Mesothelial cell of epicardium (in vitro differentiated cells): ENCODE measurements at regions not wholly inside any gene's neighbourhood (a gene's known extent, or its start where the extent isn't known, plus 50 kb on each side); places are given as distances from the start of the nearest gene placed in this dataset.

ENCODE experiments used
- DNase-seq, 2 experiments: peaks; one replicate each; pipeline ENCODE4 v3.0.0; 2021; ENCODE audit warnings: low spot score in 2 of 2; ENCODE audit not compliant: unreplicated experiment in 2 of 2
- H3K27ac Mint-ChIP-seq: 2 replicates; pipeline ENCODE4 v1.8.0; 2021; ENCODE audit warnings: mixed read lengths
- H3K27me3 Mint-ChIP-seq: 2 replicates; pipeline ENCODE4 v1.8.0; 2021; ENCODE audit warnings: low read depth, mixed read lengths
- H3K36me3 Mint-ChIP-seq: 2 replicates; pipeline ENCODE4 v1.8.0; 2021; ENCODE audit warnings: mixed read lengths
- H3K4me1 Mint-ChIP-seq: 2 replicates; pipeline ENCODE4 v1.8.0; 2021; ENCODE audit warnings: mixed read lengths
- H3K4me3 Mint-ChIP-seq: 2 replicates; pipeline ENCODE4 v1.8.0; 2021; ENCODE audit warnings: mild to moderate bottlenecking, moderate library complexity, mixed read lengths
- H3K9me3 Mint-ChIP-seq: 2 replicates; pipeline ENCODE4 v1.8.0; 2021; ENCODE audit warnings: mixed read lengths
- TF ChIP-seq, protein P1 (sequence below): fragments of 200-600 bp; sonication (generic); IDR thresholded peaks from one replicate; pipeline ENCODE4 v1.5.0; 2021; ENCODE audit warnings: antibody characterized with exemption; ENCODE audit not compliant: unreplicated experiment

- Mint-ChIP-seq H3K4me3 (no peak overlapping the region), H3K36me3 (peaks cover 13% of the 10 kb centered on the region), H3K27ac (no peak overlapping the region), H3K27me3 (no peaks in the 10 kb centered on the region), H3K4me1 (peaks cover 18% of the 10 kb centered on the region), H3K9me3 (peaks cover 17% of the 10 kb centered on the region)
- no peak for DNase-seq
- TF ChIP-seq, protein P1, sequence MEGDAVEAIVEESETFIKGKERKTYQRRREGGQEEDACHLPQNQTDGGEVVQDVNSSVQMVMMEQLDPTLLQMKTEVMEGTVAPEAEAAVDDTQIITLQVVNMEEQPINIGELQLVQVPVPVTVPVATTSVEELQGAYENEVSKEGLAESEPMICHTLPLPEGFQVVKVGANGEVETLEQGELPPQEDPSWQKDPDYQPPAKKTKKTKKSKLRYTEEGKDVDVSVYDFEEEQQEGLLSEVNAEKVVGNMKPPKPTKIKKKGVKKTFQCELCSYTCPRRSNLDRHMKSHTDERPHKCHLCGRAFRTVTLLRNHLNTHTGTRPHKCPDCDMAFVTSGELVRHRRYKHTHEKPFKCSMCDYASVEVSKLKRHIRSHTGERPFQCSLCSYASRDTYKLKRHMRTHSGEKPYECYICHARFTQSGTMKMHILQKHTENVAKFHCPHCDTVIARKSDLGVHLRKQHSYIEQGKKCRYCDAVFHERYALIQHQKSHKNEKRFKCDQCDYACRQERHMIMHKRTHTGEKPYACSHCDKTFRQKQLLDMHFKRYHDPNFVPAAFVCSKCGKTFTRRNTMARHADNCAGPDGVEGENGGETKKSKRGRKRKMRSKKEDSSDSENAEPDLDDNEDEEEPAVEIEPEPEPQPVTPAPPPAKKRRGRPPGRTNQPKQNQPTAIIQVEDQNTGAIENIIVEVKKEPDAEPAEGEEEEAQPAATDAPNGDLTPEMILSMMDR = no peak
Measured at GRCh38 chr9:38211002-38211401, 142.0 kb upstream of the SHB start.

- TF ChIP-seq, protein P1 = no peak
- peaks cover 17% of the 10 kb centered on the region for H3K9me3 Mint-ChIP-seq
- H3K27me3 Mint-ChIP-seq = no peaks in the 10 kb centered on the region
- H3K36me3 Mint-ChIP-seq = peaks cover 13% of the 10 kb centered on the region
- DNase-seq = no peak
- peaks cover 10% of the 10 kb centered on the region for H3K4me1 Mint-ChIP-seq
- no peak overlapping the region for H3K27ac Mint-ChIP-seq
- no peak overlapping the region for H3K4me3 Mint-ChIP-seq
Measured at GRCh38 chr9:38208206-38208901, 139.3 kb upstream of the SHB start.

DNA sequence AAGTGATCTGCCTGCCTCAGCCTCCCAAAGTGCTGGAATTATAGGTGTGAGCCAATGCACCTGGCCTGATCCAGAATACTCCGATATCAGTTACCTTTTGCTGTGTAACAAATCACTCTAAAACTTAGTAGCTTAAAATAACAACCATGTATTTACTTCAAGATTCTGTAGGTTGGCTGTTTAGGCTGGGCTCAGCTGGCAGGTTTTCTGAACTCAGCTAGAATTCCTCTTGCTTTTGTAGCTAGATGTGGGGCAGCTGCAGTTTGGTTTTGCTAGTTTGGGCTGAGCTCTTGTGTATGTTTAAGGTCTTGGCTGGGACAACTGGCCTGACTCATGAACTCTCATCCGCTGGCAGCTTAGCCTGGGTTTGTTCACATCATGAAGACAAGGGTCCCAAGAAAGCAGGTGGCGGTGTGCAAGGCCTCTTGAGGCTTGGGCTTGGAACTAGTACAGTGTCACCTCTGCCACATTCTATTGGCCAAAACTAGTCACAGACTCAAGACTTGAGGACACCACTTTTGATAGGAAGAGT, 138.3 kb upstream of the SHB start:
- Mint-ChIP-seq H3K27ac (no peak overlapping the region), H3K27me3 (no peaks in the 10 kb centered on the region), H3K4me3 (no peak overlapping the region), H3K36me3 (peaks cover 13% of the 10 kb centered on the region), H3K9me3 (peaks cover 17% of the 10 kb centered on the region), H3K4me1 (peaks cover 10% of the 10 kb centered on the region)
- DNase-seq = no peak
- TF ChIP-seq, protein P1 = no peak

- Mint-ChIP-seq H3K36me3 (peaks cover 19% of the 10 kb centered on the region), H3K4me3 (no peak overlapping the region), H3K27ac (peak overlapping the region; percentile 78), H3K4me1 (peaks cover 10% of the 10 kb centered on the region), H3K9me3 (peaks cover 25% of the 10 kb centered on the region), H3K27me3 (no peaks in the 10 kb centered on the region)
- DNase-seq = no peak
- TF ChIP-seq, protein P1 = no peak
Measured at GRCh38 chr9:38205279-38205678, 136.3 kb upstream of the SHB start.

DNA sequence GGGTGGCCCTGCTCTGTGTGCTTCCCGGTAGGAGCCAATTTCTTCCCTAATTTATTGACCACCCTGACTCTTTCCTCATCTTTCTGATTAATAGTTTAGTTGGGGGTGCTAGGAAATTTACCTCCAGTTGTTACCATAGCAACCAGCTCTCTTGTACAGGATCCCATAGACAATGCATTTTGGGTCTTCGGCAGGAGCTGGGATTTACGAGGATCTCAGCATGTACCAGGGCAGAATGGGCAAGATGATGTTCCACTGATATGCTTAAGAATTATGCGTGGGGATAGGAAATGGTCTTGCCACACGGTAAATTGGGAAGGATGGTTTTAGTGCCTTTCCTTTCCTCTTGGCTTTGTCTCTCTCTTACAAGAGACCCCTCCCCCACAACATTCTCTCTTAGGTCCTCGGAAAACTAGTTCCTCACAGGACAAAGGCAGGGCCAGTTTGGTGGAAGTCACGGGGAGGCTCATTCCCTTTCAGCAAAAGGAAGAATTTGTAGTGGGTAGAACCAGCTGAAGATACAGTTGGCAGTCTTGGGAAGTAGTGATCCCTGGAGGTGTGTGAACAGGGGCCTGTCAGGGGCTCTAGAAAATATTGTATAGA, 133.4 kb upstream of the SHB start:
- no peaks in the 10 kb centered on the region for H3K27me3 Mint-ChIP-seq
- TF ChIP-seq, protein P1 = no peak
- H3K4me1 Mint-ChIP-seq = peaks cover 13% of the 10 kb centered on the region
- peaks cover 10% of the 10 kb centered on the region for H3K9me3 Mint-ChIP-seq
- H3K36me3 Mint-ChIP-seq = peaks cover 7% of the 10 kb centered on the region
- no peak for DNase-seq
- H3K4me3 Mint-ChIP-seq = no peak overlapping the region
- no peak overlapping the region for H3K27ac Mint-ChIP-seq
